ENCODE measurements at regions not wholly inside any gene's neighbourhood (a gene's known extent, or its start where the extent isn't known, plus 50 kb on each side); places are given as distances from the start of the nearest gene placed in this dataset.
"Not testable (repeated sequence)": the region's sequence is repeated elsewhere in the genome, so short reads cannot be mapped to it uniquely, and the experiment has no call there.

- no peak for DNase-seq
Measured at GRCh38 chrX:122092360-122092759, 1045.0 kb downstream of the GLUD2 start.

GRCh38 chrX:122092978-122093377 lies 1045.6 kb downstream of the GLUD2 start:
- no peak for DNase-seq

GRCh38 chrX:122094611-122095010 lies 1047.2 kb downstream of the GLUD2 start:
- no peak for DNase-seq

- DNase-seq, result no peak
Measured at GRCh38 chrX:122113376-122113775, 1066.0 kb downstream of the GLUD2 start.

GRCh38 chrX:122113896-122114295 lies 1066.5 kb downstream of the GLUD2 start:
- no peak for DNase-seq

- no peak for DNase-seq
Measured at GRCh38 chrX:122115604-122116003, 1068.2 kb downstream of the GLUD2 start.

GRCh38 chrX:122119361-122119760 lies 1064.7 kb upstream of the GRIA3 start:
- no peak for DNase-seq

- DNase-seq, result no peak
Measured at GRCh38 chrX:122122274-122122673, 1061.8 kb upstream of the GRIA3 start.

- DNase-seq, result no peak
Measured at GRCh38 chrX:122133478-122133877, 1050.6 kb upstream of the GRIA3 start.

- no peak for DNase-seq
Measured at GRCh38 chrX:122134291-122134690, 1049.8 kb upstream of the GRIA3 start.

GRCh38 chrX:122135070-122135469 lies 1049.0 kb upstream of the GRIA3 start:
- no peak for DNase-seq

- not testable (repeated sequence) for DNase-seq
Measured at GRCh38 chrX:122140219-122140618, 1043.9 kb upstream of the GRIA3 start.

GRCh38 chrX:122154019-122154418 lies 1030.1 kb upstream of the GRIA3 start:
- no peak for DNase-seq

- no peak for DNase-seq
Measured at GRCh38 chrX:122168241-122168640, 1015.8 kb upstream of the GRIA3 start.

- no peak for DNase-seq
Measured at GRCh38 chrX:122184791-122185190, 999.3 kb upstream of the GRIA3 start.

- DNase-seq, result no peak
Measured at GRCh38 chrX:122187069-122187713, 996.9 kb upstream of the GRIA3 start.

GRCh38 chrX:122188751-122189150 lies 995.3 kb upstream of the GRIA3 start:
- no peak for DNase-seq

GRCh38 chrX:122196343-122196742 lies 987.7 kb upstream of the GRIA3 start:
- no peak for DNase-seq

GRCh38 chrX:122203399-122203798 lies 980.7 kb upstream of the GRIA3 start:
- DNase-seq, result no peak

- no peak for DNase-seq
Measured at GRCh38 chrX:122218666-122219065, 965.4 kb upstream of the GRIA3 start.

GRCh38 chrX:122219226-122219625 lies 964.9 kb upstream of the GRIA3 start:
- DNase-seq, result no peak

- no peak for DNase-seq
Measured at GRCh38 chrX:122219735-122220134, 964.3 kb upstream of the GRIA3 start.

- no peak for DNase-seq
Measured at GRCh38 chrX:122220644-122221373, 963.3 kb upstream of the GRIA3 start.

GRCh38 chrX:122221810-122222209 lies 962.3 kb upstream of the GRIA3 start:
- not testable (repeated sequence) for DNase-seq

- DNase-seq, result not testable (repeated sequence)
Measured at GRCh38 chrX:122224137-122224536, 959.9 kb upstream of the GRIA3 start.
